ENCODE measurements at regions not wholly inside any gene's neighbourhood (a gene's known extent, or its start where the extent isn't known, plus 50 kb on each side); places are given as distances from the start of the nearest gene placed in this dataset.

DNA sequence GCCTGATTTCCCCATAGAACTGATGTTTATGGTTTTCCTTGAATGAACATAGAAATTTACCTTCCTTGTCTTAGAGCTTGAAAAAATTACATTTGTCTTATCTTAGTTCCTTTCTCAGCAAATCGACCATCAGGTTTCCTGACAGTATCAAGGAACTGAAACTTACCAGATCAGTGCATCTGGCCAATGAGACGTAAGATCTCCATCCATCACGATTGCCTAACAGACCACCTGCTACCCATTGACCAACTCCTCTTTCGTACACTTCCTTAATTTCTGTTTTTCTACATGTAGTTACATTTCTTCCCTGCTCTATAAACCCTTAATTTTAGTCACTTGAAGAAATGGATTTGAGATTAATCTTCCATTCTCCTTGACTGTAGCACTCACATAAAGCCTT, 57.4 kb upstream of the TMPRSS15 start:
- DNase-seq (ENCODE audit: low spot score), result no peak

DNA sequence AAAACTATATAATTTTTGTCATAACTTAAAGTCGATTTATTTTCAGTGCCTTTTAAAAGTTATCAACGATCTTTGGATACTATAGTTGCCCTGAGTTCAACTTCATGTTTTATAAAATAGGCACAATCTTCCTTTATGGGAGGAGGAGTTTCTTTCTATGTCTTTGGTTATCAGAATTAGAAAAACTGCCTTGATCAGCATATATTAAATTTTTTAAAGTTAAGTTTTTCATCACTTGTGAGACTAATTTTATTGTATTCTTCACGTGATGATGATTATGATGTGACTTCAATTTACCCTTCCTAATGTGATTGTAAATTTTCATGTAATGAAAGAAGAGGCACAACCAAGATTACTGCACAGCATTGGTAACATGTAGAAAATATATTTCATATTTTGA, 58.2 kb upstream of the TMPRSS15 start:
- no peak for DNase-seq (ENCODE audit: low spot score)

DNA sequence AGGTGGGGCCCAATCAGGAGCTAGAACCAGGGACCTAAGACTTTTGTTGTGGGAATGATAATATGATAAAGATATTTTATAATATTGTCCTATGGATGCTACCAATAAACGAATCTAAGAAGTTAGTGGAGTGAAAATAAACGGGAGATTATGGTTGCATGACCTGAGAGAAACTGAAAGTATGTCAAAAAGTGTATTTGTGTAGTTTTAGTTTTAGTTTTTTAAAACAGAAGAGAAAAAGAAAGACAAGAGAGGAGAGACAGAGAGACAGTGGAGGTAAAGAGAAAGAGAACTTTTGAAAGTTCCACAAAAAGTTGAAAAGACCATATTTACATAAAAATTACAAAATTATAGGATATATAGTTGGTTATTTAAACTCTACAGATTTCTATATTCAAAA, 64.1 kb upstream of the TMPRSS15 start:
- no peak for DNase-seq (ENCODE audit: low spot score)

DNA sequence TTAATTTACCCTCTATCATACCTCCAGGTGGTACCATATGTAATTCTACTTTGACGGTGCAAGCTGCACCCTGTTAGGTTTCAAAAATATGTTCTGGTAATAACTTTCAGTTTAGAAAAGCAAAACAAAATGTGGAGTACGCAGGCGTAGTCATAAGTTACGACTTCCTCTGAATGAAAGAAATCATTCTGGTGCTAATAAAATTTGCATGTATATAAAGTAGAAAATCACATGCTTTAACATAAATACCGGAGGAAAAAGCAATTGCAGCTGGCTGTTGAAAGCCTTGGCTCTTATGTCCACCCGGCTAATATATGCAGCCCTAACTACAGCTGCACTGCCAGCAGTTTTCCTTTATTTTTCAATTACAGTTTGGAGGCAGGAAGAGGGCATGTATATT, 65.2 kb upstream of the TMPRSS15 start:
- no peak for DNase-seq (ENCODE audit: low spot score)

DNA sequence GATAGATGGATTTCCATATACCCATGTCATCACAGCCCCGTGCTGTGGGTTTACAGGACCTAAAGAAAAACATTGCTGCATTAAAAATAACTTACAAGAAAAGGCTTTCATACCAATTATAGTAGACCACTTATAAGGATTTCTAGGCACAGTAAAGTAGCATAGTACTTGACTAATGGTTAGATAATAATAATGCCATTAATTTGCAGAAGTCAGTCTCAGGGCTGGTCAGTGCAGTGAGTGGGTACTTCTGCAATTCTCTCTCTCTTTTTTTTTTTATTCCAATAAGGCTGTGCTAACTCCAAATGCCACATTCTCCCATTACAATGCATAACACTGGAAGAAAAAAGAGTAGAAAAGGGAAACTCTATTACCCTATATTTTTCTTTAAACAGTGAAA, 73.1 kb upstream of the TMPRSS15 start:
- DNase-seq (ENCODE audit: low spot score), result no peak

DNA sequence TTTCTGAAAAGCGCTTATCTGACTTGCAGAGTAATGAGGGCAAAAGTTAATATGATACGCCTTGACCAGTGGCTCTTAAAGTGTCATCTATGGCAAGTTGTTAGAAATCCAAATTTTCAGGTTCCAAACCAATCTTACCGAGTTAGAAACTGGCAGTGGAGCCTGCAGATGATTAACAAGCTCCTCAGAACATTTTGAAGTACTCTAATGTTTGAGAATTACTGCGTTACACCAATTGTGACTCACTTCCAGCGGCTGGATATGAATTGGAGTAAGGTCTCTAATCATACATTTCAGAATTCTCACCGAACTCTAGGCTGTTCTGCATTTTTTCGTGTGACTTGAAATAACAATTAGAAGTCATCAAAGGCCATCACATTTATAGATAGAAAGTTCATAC, 73.5 kb upstream of the TMPRSS15 start:
- no peak for DNase-seq (ENCODE audit: low spot score)

DNA sequence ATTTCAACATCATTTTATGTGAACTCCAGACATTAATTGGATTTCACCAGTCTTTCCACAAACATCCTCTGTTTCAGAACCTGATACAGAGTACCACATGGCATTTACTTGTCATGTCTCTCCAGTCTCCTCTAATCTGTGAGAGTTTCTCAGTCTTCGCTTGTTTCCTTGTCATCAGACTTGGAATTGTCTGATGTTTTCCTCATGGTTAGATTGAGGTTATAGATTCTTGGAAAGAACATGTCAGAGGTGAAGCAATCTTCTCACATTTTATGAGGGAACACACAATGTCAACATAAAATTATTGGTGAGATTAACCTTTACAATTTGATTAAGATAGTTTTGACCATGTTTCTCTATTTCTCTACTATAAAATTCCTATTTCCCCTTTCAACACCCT, 74.9 kb upstream of the TMPRSS15 start:
- DNase-seq (ENCODE audit: low spot score), result no peak

DNA sequence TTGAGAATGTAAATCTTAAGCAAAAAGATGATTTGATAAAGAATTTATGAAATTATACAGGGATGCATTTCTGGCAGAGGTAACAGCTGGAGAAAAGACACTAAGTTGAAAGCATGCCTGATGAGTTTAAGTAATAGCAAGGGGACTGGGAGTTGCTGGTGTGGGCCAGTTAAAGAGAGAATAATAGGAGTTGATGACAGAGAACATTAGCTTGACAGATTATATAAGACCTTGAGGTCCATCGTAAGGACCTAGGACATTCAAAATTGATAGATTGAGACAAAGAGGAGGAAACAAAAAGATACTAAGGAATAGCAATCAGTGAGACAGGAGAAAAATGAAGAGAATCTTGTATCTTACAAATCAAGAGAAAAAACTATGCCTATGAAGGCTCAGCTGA, 84.7 kb upstream of the TMPRSS15 start:
- DNase-seq (ENCODE audit: low spot score), result no peak

DNA sequence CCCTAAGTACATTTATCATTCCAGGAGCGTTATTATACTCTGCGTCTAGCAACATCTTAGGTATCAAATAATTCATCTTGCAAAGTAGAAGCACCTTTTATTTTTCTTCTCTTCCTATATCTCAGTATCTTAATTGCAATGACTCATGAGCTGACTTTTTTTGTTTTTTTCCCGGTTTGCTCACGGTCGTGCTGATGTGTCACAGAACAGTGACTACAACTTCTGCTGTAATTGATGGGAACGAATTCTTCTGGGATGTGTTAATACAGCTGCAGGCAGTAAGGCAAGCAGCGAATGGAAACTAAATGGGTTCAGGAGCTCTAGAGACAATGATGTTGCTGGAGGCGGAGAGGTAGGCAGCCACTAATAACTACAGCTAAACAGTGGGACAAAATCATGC, 89.8 kb upstream of the TMPRSS15 start:
- no peak for DNase-seq (ENCODE audit: low spot score)

DNA sequence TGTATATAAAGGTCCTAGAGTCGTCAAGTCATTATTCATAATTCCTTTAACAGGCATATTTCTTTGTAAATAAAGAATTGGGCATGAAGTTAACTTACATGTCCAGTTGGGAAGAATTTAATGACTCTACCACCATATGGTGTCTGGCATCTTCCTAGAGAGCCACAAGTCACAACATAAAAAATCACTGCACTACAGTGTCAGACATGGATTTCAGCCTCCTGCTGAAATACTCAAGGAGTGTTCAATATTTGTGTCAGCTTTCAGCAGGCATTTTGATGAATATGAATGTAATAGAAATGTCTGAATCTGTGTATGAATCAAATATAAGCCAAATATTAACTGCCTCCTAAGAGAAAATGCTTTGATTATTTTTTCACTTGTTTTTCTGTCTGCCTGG, 91.9 kb upstream of the TMPRSS15 start:
- DNase-seq (ENCODE audit: low spot score), result no peak

DNA sequence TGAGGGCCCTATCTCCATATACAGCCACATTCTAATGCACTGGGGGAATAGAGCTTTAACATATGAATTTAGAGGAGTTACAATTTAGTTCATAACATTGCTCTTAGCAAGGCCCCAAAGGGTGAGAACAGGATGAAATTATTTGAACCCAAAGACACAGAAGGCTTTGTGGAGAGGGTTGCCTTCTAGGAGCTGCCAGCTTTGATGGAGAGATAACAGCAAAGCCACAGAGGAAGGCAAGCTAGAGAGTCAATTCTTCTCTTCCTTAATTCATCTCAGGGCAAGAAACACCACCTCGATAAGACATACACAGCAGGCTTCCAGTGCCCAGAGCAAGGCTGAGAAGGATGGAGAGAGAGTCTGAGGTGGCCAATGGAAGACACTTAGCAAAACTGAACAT, 94.8 kb upstream of the TMPRSS15 start:
- DNase-seq (ENCODE audit: low spot score), result no peak

DNA sequence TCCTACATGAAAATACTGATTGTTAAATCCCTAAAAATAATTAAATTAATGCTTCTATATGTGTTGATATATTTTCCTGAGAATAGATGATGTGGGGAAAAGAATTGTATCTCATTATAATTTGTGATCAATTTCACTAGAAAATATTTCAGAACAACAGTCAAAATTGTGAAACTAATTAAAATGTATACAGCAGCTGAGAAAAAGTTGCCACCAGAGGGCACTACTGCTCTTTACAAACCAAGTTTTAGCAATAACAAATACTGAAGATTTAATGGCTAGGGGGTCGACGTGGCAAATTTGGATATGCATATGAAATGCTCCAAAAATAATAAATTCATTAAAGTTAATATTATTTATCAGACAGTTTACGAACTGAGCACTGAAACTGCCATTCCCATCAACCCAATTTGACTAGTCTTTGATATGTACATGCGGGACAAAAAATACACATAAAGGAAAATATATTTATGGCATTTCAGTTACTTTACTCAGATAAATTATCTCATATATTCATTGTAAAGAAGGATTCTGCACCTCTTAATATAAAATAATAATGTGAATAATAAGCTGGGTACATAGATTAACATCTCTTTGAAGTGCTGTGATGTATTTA, 96.3 kb upstream of the TMPRSS15 start:
- no peak for DNase-seq (ENCODE audit: low spot score)

DNA sequence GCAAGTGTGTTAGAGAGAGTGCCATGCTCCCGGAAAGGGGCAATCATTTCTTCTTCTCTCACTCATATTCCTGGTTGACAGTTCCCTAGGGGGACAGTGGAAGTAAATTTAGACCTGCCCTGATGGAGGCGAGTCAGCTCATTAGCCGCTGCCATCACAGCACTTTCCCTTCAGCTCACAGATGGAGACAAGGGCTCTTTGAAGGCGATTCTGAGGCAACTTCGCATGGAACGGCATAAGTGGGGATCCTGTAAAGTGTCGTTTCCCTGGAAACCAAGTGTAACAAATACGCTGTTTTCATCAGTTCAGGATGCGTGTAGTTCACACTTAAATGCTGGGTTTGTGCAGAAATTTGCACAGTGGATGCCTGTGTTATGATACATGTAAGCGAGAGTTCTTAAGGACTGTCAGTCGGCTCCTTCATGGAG, 114.5 kb upstream of the TMPRSS15 start:
- DNase-seq (ENCODE audit: low spot score), result no peak

DNA sequence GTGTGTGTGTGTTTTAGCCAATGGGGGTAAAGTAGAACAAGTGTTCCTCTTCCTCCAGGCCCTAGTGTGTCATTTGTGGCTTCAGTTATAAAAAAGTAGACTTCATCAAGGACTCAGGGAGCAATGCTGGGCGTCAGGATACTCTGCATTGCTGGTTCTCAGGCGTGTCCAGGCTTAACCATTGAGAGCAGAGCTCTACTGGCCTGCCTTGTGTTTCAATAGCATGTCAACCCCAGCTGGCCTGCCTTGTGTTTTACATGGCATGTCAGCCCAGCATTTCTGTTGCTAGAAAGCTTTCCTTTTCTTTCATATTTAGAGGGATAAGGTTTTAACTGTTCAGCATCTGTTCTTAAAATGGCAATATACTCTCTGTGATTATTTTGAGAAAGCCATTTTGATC, 117.6 kb upstream of the TMPRSS15 start:
- no peak for DNase-seq (ENCODE audit: low spot score)

DNA sequence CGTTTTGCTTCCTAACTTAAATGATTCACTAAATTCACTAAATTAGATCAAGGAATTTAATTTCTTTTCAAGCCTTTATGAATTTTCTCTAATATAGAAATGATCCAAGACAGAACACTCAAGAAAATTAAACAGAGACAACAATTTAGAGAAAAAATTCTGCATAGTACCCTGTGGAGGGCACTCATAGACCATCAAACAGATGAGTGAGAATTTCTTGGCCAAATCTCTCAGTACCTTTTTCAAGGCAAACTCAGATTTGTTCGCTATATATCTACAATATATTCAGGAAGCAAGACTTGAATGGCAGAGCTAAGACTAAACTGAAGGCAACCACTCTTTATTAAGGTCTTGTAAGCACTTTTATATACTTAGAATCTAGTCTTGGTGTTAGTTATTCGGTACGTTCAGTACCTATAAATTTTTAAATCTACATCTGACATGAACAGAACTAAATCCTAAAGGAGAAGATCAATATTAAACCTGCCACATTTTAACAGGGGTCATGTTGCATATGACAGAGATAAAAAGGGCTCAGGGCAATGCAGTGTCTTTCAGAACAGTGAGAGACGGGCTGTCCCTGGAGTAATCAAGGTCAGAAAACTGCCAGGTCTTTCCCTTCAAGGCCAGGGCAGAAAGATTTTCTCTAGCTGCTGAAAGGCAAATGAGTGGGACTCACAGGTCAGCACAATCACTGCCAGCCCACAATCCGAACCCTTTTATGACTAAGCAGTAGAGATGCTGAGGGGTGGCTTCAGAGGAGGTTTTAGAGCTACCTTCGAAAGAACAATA, 118.8 kb upstream of the TMPRSS15 start:
- no peak for DNase-seq (ENCODE audit: low spot score)

DNA sequence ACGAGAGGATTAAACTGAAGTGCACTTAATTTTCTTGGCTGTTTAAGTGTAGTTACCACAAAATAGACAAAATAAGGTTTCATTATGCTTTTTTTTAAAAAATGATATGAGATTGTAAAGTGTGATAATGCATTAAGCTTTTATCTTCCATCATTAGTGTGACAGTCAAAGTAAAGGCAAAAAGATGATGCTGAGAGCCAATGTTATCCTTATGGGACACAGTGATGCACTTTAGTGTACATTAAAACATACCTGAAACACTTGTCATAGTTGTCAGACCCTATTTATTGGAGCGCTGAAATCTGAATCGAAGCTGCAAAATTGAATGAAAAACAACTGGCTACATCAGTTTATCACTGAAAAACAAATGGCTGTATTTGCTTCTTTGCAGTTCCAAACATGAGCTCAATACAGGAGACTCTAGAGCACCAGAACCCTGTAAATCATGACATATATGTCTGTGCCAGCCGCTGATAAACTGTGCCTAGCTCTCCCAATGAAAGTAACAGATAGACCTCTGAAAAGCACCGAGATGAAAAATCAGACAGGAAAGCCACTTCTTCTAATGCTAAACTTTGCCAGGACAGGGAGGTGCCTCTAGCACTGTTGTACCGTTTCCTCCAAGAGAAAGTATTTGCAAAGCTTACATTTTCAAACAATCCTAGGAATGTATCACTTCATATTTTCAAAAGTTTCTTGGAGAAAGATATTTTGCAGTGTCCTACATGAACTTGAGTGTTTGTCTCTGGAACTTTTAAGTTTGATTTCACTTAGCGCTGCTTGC, 120.7 kb upstream of the TMPRSS15 start:
- DNase-seq (ENCODE audit: low spot score), result no peak

DNA sequence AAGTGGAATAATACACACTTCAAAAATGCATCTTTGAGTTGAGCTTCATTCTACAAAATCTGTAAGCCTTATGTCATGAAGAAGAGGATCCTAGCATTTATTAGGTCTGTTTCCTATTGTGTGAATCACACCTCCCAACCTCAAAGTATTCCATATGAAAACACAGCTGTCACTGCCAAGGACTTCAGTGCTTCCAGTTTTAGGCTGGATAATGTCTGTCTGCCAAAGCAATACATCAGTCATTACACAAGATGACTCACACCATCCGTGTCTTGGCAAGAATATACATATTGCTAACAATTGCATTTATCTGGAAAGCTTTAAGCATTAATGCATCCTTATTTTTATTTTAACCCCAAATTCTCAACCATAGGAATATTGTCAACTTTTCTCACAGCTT, 125.7 kb upstream of the TMPRSS15 start:
- no peak for DNase-seq (ENCODE audit: low spot score)

DNA sequence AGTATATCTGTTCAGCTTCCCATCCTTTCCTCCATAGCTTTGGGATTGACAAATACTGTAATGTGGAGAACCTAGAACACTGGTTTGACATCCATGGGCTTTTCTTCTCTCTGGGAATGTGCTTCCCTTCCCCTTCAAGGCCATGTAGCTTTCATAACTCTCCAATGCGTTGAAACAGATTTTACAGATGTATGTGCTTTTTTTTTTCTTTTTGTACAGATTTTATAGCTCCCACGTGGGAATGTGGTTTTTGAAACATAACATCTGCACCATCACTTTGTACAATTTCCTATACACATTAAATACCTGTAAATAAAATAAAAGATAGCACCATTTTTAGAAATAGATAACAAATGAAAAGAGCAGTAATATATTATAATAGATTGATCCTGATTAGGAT, 138.5 kb upstream of the TMPRSS15 start:
- DNase-seq (ENCODE audit: low spot score), result no peak

DNA sequence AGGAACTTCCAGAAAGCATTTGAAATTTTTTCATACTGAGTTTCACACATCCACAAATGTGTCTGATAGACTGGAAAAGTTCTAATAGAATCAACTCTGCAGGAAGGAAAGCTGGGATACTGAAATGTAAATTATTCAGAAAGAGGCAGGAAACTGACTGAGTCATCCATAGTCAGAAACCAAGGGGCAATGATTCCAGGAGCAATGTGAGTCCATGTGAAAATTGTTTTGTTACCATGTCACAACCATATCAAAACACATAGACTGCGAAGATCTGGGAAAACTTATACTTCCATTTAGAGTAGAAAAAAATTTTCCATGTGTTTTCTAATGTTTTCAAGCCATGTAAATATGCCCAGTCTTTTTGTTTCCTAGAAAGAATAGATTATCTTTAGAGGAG, 142.3 kb upstream of the TMPRSS15 start:
- DNase-seq (ENCODE audit: low spot score), result no peak

DNA sequence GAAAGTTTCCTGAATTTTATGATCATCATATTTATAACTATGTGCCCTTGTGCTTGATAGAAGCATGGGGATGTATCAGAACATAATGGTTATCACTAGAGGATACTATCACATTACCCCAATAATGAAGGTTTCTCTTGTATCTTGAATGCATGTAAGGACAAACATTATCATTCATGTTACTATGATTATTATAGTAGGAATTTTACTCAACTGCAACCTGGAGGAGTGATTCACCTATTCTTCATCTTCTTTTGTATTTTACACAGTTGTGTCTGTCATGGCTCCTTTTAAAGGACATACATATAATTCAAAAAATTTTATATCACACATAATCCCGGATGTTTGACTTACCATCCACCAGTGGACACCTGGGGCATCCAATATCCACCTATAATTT, 143.8 kb upstream of the TMPRSS15 start:
- DNase-seq (ENCODE audit: low spot score), result no peak

DNA sequence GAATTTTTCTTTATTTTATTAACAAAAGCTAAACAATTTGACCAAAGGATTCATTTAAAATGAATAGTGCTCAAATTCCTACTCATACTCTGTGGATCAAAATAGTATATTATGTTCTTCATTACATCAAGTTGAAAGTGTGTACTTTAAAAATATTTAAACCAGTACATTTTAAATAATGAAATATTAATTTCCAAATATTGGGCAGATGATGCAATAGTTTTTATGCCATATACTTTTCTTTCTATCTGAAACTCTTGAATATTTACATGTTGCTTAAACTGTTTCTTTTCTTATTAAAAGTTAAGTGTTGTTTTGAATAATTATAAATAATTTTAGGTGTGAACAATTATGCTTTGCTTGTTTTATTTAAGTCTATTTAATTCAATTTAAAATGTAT, 144.7 kb upstream of the TMPRSS15 start:
- DNase-seq (ENCODE audit: low spot score), result no peak

DNA sequence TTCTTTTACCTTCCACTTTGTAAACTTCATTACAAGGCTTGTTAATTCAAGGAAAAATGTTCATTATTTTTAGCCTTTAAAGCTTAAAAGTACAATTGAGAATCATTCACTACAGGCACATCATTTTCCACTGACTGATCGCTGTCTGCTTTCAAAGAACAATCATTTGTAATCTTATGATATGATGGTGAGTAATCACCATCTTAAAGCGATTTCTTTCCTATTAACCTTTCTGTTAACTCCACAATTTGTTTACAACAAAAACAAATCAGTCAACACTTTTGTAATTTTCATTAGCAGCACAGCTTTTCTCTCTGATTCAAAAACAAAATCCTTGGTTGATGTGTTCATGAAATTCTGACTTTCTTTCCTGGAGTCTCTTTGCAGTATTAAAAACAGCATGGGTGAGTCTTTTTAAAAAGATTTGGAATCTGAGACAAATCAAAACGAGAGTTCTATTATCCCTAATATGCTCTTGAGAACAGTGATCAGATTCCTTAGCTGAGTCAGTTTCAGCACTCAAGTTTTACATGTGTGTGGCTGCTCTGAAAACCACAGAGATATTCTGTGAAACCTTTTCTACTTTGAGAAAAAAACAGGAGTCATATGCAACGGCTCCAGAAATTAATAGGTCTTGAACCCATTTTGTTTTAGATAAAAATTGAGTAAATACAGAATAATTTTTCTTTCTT, 145.8 kb upstream of the TMPRSS15 start:
- DNase-seq (ENCODE audit: low spot score), result no peak

DNA sequence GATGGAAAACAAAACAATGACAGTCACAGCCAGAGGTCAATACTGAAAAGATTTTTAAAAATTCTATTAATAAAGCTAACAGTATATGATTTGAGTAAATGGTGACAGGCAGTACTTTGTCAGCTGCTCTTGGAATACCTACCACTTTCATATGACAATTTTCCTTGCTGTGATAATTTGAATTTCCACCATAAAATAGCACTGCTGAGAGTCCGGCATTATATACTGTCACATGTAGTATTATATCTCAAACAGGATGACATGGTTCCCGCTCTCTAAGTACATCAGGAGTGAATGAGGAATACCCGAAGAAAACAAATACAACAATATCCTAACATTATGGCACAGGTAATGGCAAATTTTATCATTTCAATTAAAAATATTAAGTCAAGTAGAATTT, 146.8 kb upstream of the TMPRSS15 start:
- no peak for DNase-seq (ENCODE audit: low spot score)
